Choroid plexus epithelial cell (primary cell): ENCODE measurements at regions not wholly inside any gene's neighbourhood (a gene's known extent, or its start where the extent isn't known, plus 50 kb on each side); places are given as distances from the start of the nearest gene placed in this dataset.

Source experiments
- DNase-seq: peaks from one replicate; pipeline ENCODE4 v3.0.0-alpha.2; 2010; ENCODE audit warnings: low read depth
- H3K4me3 ChIP-seq: 2 replicates; pipeline ENCODE4 v1.5.1; 2011; ENCODE audit warnings: low read depth, mild to moderate bottlenecking, control low read depth, low read length, moderate library complexity
- TF ChIP-seq, protein P1 (sequence below): conservative IDR thresholded peaks from 2 replicates; pipeline ENCODE4 v1.5.1; 2011; ENCODE audit warnings: low read depth, mild to moderate bottlenecking, control low read depth, inconsistent platforms, low read length, moderate library complexity

DNA sequence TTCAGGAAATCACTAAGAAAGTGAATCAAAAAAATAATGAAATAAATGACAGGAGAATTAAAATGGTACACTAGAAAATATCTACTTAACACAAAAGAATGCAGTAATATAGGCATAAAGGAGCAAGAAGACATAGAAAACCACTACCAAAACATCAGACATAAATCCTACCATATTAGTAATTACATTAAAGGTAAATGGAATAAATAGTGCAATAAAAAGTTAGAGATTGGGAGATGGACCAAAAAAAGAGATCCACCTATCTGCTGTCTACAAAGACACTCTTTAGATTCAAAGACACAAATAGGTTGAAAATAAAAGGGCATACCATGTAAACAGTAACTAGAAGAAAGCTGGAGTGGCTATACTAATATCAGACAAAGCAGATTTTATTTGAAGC, 167.0 kb upstream of the SAMSN1 start:
- H3K4me3 ChIP-seq = no peak overlapping the region
- TF ChIP-seq, protein P1, sequence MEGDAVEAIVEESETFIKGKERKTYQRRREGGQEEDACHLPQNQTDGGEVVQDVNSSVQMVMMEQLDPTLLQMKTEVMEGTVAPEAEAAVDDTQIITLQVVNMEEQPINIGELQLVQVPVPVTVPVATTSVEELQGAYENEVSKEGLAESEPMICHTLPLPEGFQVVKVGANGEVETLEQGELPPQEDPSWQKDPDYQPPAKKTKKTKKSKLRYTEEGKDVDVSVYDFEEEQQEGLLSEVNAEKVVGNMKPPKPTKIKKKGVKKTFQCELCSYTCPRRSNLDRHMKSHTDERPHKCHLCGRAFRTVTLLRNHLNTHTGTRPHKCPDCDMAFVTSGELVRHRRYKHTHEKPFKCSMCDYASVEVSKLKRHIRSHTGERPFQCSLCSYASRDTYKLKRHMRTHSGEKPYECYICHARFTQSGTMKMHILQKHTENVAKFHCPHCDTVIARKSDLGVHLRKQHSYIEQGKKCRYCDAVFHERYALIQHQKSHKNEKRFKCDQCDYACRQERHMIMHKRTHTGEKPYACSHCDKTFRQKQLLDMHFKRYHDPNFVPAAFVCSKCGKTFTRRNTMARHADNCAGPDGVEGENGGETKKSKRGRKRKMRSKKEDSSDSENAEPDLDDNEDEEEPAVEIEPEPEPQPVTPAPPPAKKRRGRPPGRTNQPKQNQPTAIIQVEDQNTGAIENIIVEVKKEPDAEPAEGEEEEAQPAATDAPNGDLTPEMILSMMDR = no peak
- DNase-seq = no peak

DNA sequence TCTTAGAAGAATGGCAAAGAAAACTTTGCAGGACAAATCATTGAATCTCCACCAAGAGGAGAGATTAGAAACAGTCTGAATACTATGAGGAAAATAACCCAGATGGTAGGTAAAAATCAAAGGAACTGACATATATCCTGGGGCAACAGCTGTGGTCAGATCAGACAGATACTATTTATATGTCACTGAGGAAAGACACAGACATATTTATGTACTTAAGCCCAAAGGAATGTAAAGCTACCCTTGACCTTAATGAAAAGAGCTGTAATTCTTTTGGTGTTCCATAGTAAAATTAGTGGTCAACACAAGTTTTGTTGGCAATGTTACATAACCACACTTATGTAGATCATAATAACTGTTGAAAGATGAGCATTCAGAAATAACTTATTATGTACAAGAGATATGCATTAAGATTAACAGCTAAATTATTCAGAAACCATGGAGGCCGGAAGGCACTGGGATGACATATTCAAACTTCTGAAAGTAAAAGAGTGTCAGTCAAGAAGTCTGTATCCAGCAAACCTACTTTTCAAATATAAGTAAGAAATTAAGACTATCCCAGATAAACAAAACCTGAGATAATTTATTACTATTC, 166.1 kb upstream of the SAMSN1 start:
- TF ChIP-seq, protein P1 = no peak
- DNase-seq = peak; percentile 92
- no peak overlapping the region for H3K4me3 ChIP-seq

GRCh38 chr21:14711287-14711686, 165.2 kb upstream of the SAMSN1 start:
- TF ChIP-seq, protein P1 = no peak
- DNase-seq = peak; percentile 51
- no peak overlapping the region for H3K4me3 ChIP-seq

DNA sequence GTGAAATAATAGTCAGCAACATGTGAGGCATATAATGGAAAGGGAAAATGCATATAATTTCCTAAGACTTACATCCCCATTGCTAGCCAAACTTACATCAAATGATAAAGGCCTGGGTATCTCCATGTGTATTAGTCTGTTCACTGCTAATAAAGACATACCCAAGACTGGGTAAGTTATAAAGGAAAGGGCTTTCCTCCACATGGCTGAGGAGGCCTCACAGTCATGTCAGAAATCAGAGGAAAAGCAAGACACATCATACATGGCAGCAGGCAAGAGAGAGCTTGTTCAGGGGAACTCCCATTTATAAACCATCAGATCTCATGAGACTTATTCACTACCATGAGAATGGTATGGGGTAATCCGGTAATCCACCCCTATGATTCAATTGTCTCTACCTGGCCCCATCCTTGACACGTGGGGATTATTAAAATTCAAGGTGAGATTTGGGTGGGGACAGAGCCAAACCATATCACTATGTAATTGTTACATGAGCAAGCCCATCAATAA, 161.5 kb upstream of the SAMSN1 start:
- TF ChIP-seq, protein P1 = no peak
- DNase-seq = no peak
- H3K4me3 ChIP-seq = no peak overlapping the region

DNA sequence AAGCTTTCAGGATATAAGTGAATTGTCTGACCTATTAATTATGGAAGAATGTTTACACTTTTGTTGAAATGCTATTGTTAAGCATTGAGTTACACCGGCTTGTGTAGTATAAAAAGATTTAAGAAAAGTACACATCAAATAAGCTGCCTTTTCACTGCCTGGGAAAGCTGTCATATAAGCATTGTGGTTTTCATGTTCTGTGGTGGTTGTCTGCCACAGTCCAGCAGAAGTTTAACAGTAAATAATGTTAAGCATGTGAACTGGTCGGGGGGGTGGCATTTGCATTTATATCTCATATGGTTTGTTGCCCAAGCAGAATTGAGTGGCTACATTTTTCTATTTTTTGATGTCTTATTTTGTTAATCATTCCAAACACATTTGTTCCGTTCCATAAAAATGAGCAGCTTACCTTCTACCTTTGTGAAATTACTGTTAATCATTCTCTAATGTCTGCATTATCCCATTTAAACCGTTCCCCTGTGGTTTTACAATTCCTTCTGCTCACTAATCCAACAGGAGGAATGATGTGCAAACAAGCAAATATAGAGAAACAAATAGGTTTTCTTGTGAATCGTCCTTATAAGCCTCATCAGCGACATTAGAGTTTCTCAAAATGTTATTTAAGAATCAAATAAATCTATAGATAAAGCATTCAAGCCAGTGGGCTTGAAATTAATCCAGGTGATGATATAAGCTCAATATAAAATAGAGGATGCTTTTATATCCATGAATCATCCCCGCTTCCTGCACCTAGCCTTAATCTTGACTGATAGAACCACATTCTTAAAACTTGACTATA, 160.8 kb upstream of the SAMSN1 start:
- DNase-seq = no peak
- TF ChIP-seq, protein P1 = no peak
- H3K4me3 ChIP-seq = no peak overlapping the region

DNA sequence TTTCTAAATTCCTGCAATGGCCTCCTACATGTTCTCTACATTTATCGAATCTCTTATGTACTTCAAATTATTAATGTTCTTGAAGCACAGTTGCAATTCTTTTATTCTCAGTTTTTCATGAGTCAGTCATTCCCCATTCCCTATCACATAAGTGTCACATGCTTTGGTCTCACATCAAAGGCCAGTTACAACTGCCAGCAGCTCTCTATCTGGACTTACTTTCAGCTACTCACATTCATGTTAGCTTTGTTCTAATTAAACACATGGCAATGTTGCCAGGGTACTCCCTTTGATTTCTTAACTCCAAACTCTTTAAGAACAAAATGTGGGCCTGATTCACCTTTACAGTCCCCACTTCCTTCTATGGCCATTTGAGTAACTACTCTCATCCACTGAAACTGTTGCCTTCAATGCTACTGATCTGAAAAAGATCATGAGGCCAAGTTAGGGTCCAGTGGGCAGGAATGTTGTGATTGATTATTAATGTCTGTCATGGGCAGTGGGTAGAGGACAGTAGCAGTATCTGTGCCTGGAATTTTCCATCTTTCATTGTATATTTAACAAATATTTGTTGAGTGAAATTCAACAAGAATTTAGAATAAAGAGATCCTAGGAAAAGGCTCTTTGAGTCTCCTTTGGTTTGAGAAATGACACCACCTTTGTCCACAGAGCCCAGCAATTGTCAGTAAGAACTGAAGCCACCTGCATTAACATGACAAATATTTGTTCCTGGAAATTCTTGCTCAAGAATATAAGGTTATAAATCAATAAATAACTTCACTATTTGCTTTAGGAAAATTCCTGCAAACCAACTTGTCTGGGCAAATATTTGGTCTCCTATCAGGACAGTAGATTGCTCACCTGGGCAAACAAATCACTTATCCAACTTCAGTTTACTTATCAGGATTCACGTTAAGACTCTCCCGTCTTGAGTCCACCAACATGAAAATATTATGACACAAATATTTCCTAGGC, 153.6 kb upstream of the SAMSN1 start:
- TF ChIP-seq, protein P1 = no peak
- no peak for DNase-seq
- H3K4me3 ChIP-seq = no peak overlapping the region
